GM20000 (cell line): ENCODE measurements at regions not wholly inside any gene's neighbourhood (a gene's known extent, or its start where the extent isn't known, plus 50 kb on each side); places are given as distances from the start of the nearest gene placed in this dataset.

ENCODE experiments used
- DNase-seq: peaks from one replicate; pipeline ENCODE4 v3.0.0; 2012; ENCODE audit warnings: low spot score
- CTCF ChIP-seq: IDR thresholded peaks from 2 replicates; pipeline ENCODE4 v1.5.1; 2012; ENCODE audit warnings: mild to moderate bottlenecking, control low read depth; ENCODE audit errors: extremely low read depth, missing control alignments

DNA sequence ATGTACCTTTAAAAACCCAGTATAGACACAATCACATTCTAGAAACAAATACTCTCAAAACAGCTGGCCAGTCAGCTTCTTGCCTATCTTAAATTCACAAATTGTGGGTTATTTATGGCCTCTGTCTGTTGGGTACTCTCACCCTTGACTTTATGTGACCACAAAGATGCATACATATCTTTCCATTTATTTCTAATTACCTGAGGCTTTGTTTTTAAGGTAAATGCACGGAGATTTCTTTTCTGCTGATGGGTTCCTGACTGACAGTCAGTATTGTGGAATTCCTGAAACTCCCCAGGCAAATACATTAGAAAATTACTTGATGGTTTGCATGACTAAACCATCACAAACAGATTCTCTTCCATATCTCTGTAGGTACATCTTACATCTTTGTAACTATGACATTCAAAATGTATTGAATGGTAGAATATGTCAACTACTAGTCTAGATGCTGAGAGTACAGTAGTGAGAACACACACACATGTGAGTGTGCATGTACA lies 107.7 kb downstream of the EDEM1 start:
- DNase-seq = no peak
- no peak for TF ChIP-seq CTCF

DNA sequence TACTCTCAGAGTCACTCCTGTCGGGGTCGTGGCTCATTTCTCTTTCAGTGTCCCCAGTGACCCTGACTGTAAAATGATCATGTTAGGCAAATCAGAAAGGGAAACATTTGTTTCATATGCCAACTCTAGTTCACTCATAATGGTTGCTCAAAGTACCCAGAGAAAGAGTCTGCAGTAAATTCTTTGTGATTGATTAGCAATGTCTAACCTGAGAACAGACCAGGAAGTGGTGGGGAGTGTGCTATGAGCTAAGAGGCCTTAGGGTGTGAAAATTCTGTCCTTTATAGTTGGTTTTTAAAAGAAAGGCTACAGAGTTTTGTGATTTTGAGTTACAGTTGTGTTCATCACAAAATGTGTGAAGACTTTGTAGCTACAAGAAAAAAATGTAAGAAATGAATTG lies 108.9 kb downstream of the EDEM1 start:
- no peak for DNase-seq
- TF ChIP-seq CTCF = no peak

GRCh38 chr3:5297895-5298294 lies 110.4 kb downstream of the EDEM1 start:
- DNase-seq = no peak
- TF ChIP-seq CTCF = no peak

DNA sequence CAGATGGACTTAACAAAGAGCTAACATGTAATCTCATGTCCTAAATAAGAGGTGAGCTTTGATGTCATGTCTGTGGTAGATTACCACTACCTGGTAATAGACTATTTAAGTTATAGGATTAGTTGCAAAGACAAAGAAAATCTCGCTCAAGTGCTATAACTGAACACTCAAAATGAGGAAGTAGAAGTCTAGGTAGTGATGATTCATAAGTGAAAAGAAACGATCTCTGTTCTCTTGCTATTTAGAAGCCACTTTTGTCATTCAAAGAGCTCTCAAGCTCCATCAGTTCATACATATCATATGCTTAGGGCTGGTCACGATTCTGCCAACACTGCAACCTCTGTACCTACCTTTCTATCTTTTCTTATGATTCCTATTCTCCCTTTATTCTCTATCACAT lies 110.9 kb downstream of the EDEM1 start:
- peak; percentile 75 for DNase-seq

GRCh38 chr3:5299161-5299560 lies 111.7 kb downstream of the EDEM1 start:
- no peak for TF ChIP-seq CTCF

More for the DNA sequence above, 110.9 kb downstream of the EDEM1 start:
- no peak for TF ChIP-seq CTCF

DNA sequence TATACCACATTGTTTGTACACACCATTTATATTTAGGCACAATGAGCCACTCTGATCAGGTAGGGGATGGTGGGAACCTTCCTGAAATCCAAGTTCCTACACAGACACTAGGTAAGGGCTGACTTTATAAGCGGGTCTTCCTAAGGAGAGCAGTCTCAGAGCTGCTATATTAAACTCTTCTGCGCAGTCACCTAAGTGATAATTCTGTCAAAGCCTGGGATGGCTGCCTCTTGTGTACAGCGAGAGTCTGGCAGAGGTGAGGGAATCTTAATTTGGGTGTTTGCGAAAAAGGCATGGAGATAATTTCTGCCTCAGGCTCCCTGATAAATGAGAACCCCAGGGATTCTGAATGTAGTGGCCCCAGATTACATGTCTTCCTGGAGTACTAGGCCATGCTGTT lies 113.1 kb downstream of the EDEM1 start:
- no peak for TF ChIP-seq CTCF
- no peak for DNase-seq

More at GRCh38 chr3:5299161-5299560, 111.7 kb downstream of the EDEM1 start:
- no peak for DNase-seq

GRCh38 chr3:5301651-5302297 lies 114.3 kb downstream of the EDEM1 start:
- no peak for DNase-seq
- TF ChIP-seq CTCF = no peak
